RWPE1 (cell line): ENCODE measurements at regions not wholly inside any gene's neighbourhood (a gene's known extent, or its start where the extent isn't known, plus 50 kb on each side); places are given as distances from the start of the nearest gene placed in this dataset.

Experiments
- CTCF ChIA-PET: fragments of 350-600 bp; sonication (Branson Sonifier 250); formaldehyde crosslinking; extraction: SDS; loops from one replicate; lab custom pipeline; 2021; lab: Yijun Ruan, JAX
- POLR2A ChIA-PET: fragments of 400-600 bp; formaldehyde crosslinking; extraction: SDS; loops from one replicate; lab custom pipeline; 2020; ENCODE audit warnings: antibody characterized with exemption; ENCODE audit not compliant: low non-redundant PET; lab: Yijun Ruan, JAX
- DNase-seq: peaks from one replicate; pipeline ENCODE4 v3.0.0; 2012; ENCODE audit warnings: low spot score
- H3K27ac ChIP-seq: fragments of 450-650 bp; 2 replicates; pipeline ENCODE4 v1.5.1; 2017
- CTCF ChIP-seq: fragments of 450-650 bp; conservative IDR thresholded peaks from 2 replicates; pipeline ENCODE4 v1.5.1; 2017; ENCODE audit warnings: low read depth, mild to moderate bottlenecking

GRCh38 chr1:204746838-204747442 is 61.4 kb upstream of the LRRN2 start:
- ChIA-PET POLR2A (no interaction called here), CTCF (interaction anchor here (0.5 to 3.2 kb wide), 60 partner anchors 8 to 992 kb away, joined by 3 to 21 read pairs (median 4); no protein-coding TSS in a partner anchor)
- peak; percentile 87 for TF ChIP-seq CTCF
- DNase-seq = peak; percentile 68
- no peak overlapping the region for H3K27ac ChIP-seq

- DNase-seq = no peak
- POLR2A ChIA-PET = no interaction called here
- TF ChIP-seq CTCF = no peak
- H3K27ac ChIP-seq = no peak overlapping the region
- CTCF ChIA-PET = interaction anchor here (0.6 to 3.4 kb wide), 8 partner anchors 10 to 390 kb away, joined by 3 to 15 read pairs (median 4); no protein-coding TSS in a partner anchor
These were observed 65.9 kb upstream of the LRRN2 start for GRCh38 chr1:204751480-204751879.

GRCh38 chr1:204751883-204752687 is 66.5 kb upstream of the LRRN2 start:
- ChIA-PET CTCF (interaction anchor here (0.6 to 3.4 kb wide), 7 partner anchors 9 to 203 kb away, joined by 3 to 15 read pairs (median 3); no protein-coding TSS in a partner anchor), POLR2A (interaction anchor here (0.7 kb wide), 1 partner anchor 19 kb away, joined by 4 read pairs; no protein-coding TSS in a partner anchor)
- TF ChIP-seq CTCF = no peak
- no peak overlapping the region for H3K27ac ChIP-seq
- DNase-seq = peak; percentile 33

GRCh38 chr1:204752688-204753040 is 67.1 kb upstream of the LRRN2 start:
- no peak overlapping the region for H3K27ac ChIP-seq
- no peak for DNase-seq
- TF ChIP-seq CTCF = no peak
- ChIA-PET CTCF (interaction anchor here (0.6 to 3.4 kb wide), 7 partner anchors 11 to 629 kb away, joined by 3 to 15 read pairs (median 4); no protein-coding TSS in a partner anchor), POLR2A (interaction anchor here (0.7 kb wide), 1 partner anchor 19 kb away, joined by 4 read pairs; no protein-coding TSS in a partner anchor)

GRCh38 chr1:204754821-204755220 is 69.3 kb upstream of the LRRN2 start:
- ChIA-PET CTCF (interaction anchor here (0.5 to 1.3 kb wide), 7 partner anchors 8 to 1638 kb away, joined by 3 to 16 read pairs (median 4); no protein-coding TSS in a partner anchor), POLR2A (interaction anchor here (0.7 kb wide), 1 partner anchor 435 kb away, joined by 3 read pairs; no protein-coding TSS in a partner anchor)
- H3K27ac ChIP-seq = no peak overlapping the region
- no peak for DNase-seq
- TF ChIP-seq CTCF = no peak

- no peak for DNase-seq
- TF ChIP-seq CTCF = no peak
- ChIA-PET POLR2A (no interaction called here), CTCF (interaction anchor here (0.8 to 1.3 kb wide), 3 partner anchors 7 to 717 kb away, joined by 3 to 7 read pairs (median 4); no protein-coding TSS in a partner anchor)
- H3K27ac ChIP-seq = no peak overlapping the region
These were observed 70.8 kb upstream of the LRRN2 start for GRCh38 chr1:204756349-204756748.
